CD14-positive monocyte (primary cell): ENCODE measurements at regions not wholly inside any gene's neighbourhood (a gene's known extent, or its start where the extent isn't known, plus 50 kb on each side); places are given as distances from the start of the nearest gene placed in this dataset.

Source experiments
- DNase-seq, 3 donors: peaks; one replicate each; pipeline ENCODE4 v3.0.0-alpha.2; 2011 to 2022
- H2AFZ ChIP-seq: 2 replicates; pipeline ENCODE4 v1.6.0; 2012; ENCODE audit warnings: mild to moderate bottlenecking, low read depth, low read length, inconsistent platforms; ENCODE audit not compliant: insufficient read depth, poor library complexity, severe bottlenecking
- H3K27ac ChIP-seq, 2 donors: 1 replicate in 1 of 2; 2 replicates in 1 of 2; pipeline ENCODE4 v1.5.1; 2012 to 2013; ENCODE audit warnings: low read length in 2 of 2, control low read depth in 1 of 2, inconsistent platforms in 1 of 2, low read depth in 1 of 2, mild to moderate bottlenecking in 1 of 2
- H3K27me3 ChIP-seq, 2 donors: one replicate each; pipeline versions ENCODE4 v1.6.0 to v1.6.1; 2011 to 2013; ENCODE audit warnings: low read length in 2 of 2; ENCODE audit not compliant: control insufficient read depth in 2 of 2, insufficient read depth in 2 of 2
- H3K36me3 ChIP-seq, 2 donors: replicated peaks in 1 of 2; 1 replicate in 1 of 2; 2 replicates in 1 of 2; pipeline versions ENCODE4 v1.5.1 to v1.6.1; 2012 to 2013; ENCODE audit warnings: low read length in 2 of 2, control low read depth in 1 of 2, inconsistent platforms in 1 of 2, mild to moderate bottlenecking in 1 of 2; ENCODE audit not compliant: insufficient read depth in 2 of 2, control insufficient read depth in 1 of 2
- H3K4me1 ChIP-seq, 2 donors: 1 replicate in 1 of 2; 2 replicates in 1 of 2; pipeline versions ENCODE4 v1.5.1 to v1.6.1; 2012 to 2013; ENCODE audit warnings: low read length in 2 of 2, control low read depth in 1 of 2, inconsistent platforms in 1 of 2, mild to moderate bottlenecking in 1 of 2, moderate library complexity in 1 of 2; ENCODE audit not compliant: insufficient read depth in 2 of 2, control insufficient read depth in 1 of 2
- H3K4me2 ChIP-seq: replicated peaks from 2 replicates; pipeline ENCODE3; 2012; ENCODE audit warnings: low read length, moderate library complexity, mild to moderate bottlenecking; ENCODE audit not compliant: poor library complexity, severe bottlenecking; ENCODE audit errors: extremely low read depth
- H3K4me3 ChIP-seq, 3 experiments: fragments of 200-600 bp in 1 of 3; sonication (generic) in 1 of 3; replicated peaks in 1 of 3; 1 replicate in 2 of 3; 2 replicates in 1 of 3; pipeline ENCODE4 v1.5.1; 2011 to 2013; ENCODE audit warnings: low read length in 3 of 3, mild to moderate bottlenecking in 3 of 3, control low read depth in 2 of 3, low read depth in 2 of 3, inconsistent platforms in 1 of 3, moderate library complexity in 1 of 3
- H3K79me2 ChIP-seq: 2 replicates; pipeline ENCODE4 v1.6.0; 2012; ENCODE audit warnings: mild to moderate bottlenecking, control low read depth, inconsistent platforms, low read length, moderate library complexity; ENCODE audit not compliant: insufficient read depth
- H3K9ac ChIP-seq: 2 replicates; pipeline ENCODE4 v1.6.0; 2017; ENCODE audit warnings: low read length, mild to moderate bottlenecking; ENCODE audit not compliant: insufficient read depth, poor library complexity, severe bottlenecking
- H3K9me3 ChIP-seq, 2 donors: replicated peaks in 1 of 2; 1 replicate in 1 of 2; 2 replicates in 1 of 2; pipeline versions ENCODE4 v1.5.1 to v1.6.1; 2012 to 2013; ENCODE audit warnings: low read length in 2 of 2, control low read depth in 1 of 2; ENCODE audit not compliant: control insufficient read depth in 1 of 2, insufficient read depth in 1 of 2
- H4K20me1 ChIP-seq: 2 replicates; pipeline ENCODE4 v1.6.0; 2012; ENCODE audit warnings: mild to moderate bottlenecking, low read length, control low read depth, moderate library complexity; ENCODE audit not compliant: insufficient read depth
- H3K27ac Mint-ChIP-seq, 7 donors: one replicate each; pipeline ENCODE4 v1.8.0; 2020; ENCODE audit warnings: mild to moderate bottlenecking in 7 of 7, mixed read lengths in 7 of 7, moderate library complexity in 6 of 7, inconsistent platforms in 2 of 7
- H3K27me3 Mint-ChIP-seq, 3 donors: one replicate each; pipeline ENCODE4 v1.8.0; 2021 to 2022; ENCODE audit warnings: low read depth in 3 of 3, mild to moderate bottlenecking in 3 of 3, mixed read lengths in 3 of 3, moderate library complexity in 3 of 3, inconsistent platforms in 1 of 3
- H3K36me3 Mint-ChIP-seq, 2 donors: one replicate each; pipeline ENCODE4 v1.8.0; 2020; ENCODE audit warnings: mixed read lengths in 2 of 2, inconsistent platforms in 1 of 2, mild to moderate bottlenecking in 1 of 2
- H3K4me1 Mint-ChIP-seq: one replicate; pipeline ENCODE4 v1.8.0; 2020; ENCODE audit warnings: mild to moderate bottlenecking, mixed read lengths
- H3K4me3 Mint-ChIP-seq, 2 donors: one replicate each; pipeline ENCODE4 v1.8.0; 2020; ENCODE audit warnings: mild to moderate bottlenecking in 2 of 2, mixed read lengths in 2 of 2, moderate library complexity in 1 of 2
- H3K9me3 Mint-ChIP-seq, 7 donors: one replicate each; pipeline ENCODE4 v1.8.0; 2020 to 2022; ENCODE audit warnings: mixed read lengths in 7 of 7, mild to moderate bottlenecking in 6 of 7, moderate library complexity in 6 of 7, inconsistent platforms in 2 of 7
- CTCF ChIP-seq: fragments of 200-600 bp; IDR thresholded peaks from one replicate; pipeline ENCODE4 v1.8.0; 2022; ENCODE audit warnings: antibody characterized with exemption, mild to moderate bottlenecking
- WGBS: methylation state at CpG from one replicate; pipeline ENCODE4 v1.1.5; 2013; ENCODE audit warnings: missing lambda C conversion rate; ENCODE audit not compliant: insufficient coverage; 5-methylcytosine and 5-hydroxymethylcytosine counted together
- intact Hi-C, 2 donors: fragments of 100-400 bp; cut with micrococcal nuclease; formaldehyde crosslinking; loops; one replicate each; pipeline versions ENCODE4 v1.15.0 to v1.15.1; 2023

- H3K27me3 ChIP-seq, result no peaks in the 10 kb centered on the region
- no peak for DNase-seq
- no peaks in the 10 kb centered on the region for H3K9me3 ChIP-seq
- Mint-ChIP-seq H3K27me3 (peaks cover 0 to 4% (median 0%) of the 10 kb centered on the region in 3 donors), H3K4me1 (no peaks in the 10 kb centered on the region), H3K9me3 (no peaks in the 10 kb centered on the region), H3K4me3 (no peak overlapping the region), H3K36me3 (no peaks in the 10 kb centered on the region), H3K27ac (no peak overlapping the region)
- no peaks in the 10 kb centered on the region for H3K79me2 ChIP-seq
- H3K4me2 ChIP-seq, result no peak overlapping the region
- H3K4me3 ChIP-seq, result no peak overlapping the region
- no peak overlapping the region for H3K27ac ChIP-seq
- H4K20me1 ChIP-seq, result no peaks in the 10 kb centered on the region
- no peak for TF ChIP-seq CTCF
- WGBS, result 90% methylated on average over 2 of the region's 6 CpGs
- intact Hi-C loops, result no loop called here
- no peak overlapping the region for H2AFZ ChIP-seq
- H3K36me3 ChIP-seq, result no peaks in the 10 kb centered on the region
- H3K4me1 ChIP-seq, result no peaks in the 10 kb centered on the region
- H3K9ac ChIP-seq, result no peak overlapping the region
These were observed 71.7 kb downstream of the KCNJ2 start for GRCh38 chr17:70241071-70241470.

GRCh38 chr17:70242781-70243437, 73.6 kb downstream of the KCNJ2 start:
- no peaks in the 10 kb centered on the region for H3K27me3 ChIP-seq
- H3K79me2 ChIP-seq, result no peaks in the 10 kb centered on the region
- no peak overlapping the region for H3K4me2 ChIP-seq
- Mint-ChIP-seq H3K9me3 (peaks cover 0 to 2% (median 0%) of the 10 kb centered on the region in 7 donors), H3K27me3 (peaks cover 0 to 2% (median 0%) of the 10 kb centered on the region in 3 donors), H3K27ac (no peak overlapping the region), H3K4me1 (no peaks in the 10 kb centered on the region), H3K36me3 (no peaks in the 10 kb centered on the region), H3K4me3 (no peak overlapping the region)
- H3K36me3 ChIP-seq, result no peaks in the 10 kb centered on the region
- no peaks in the 10 kb centered on the region for H3K4me1 ChIP-seq
- no peak for DNase-seq
- H3K9ac ChIP-seq, result no peak overlapping the region
- TF ChIP-seq CTCF, result no peak
- no peak overlapping the region for H3K27ac ChIP-seq
- H4K20me1 ChIP-seq, result no peaks in the 10 kb centered on the region
- H3K4me3 ChIP-seq, result no peak overlapping the region
- no CpG with 5 or more reads among the region's 7 CpGs for WGBS
- H3K9me3 ChIP-seq, result no peaks in the 10 kb centered on the region
- intact Hi-C loops, result no loop called here
- no peak overlapping the region for H2AFZ ChIP-seq
